ENCODE measurements at regions not wholly inside any gene's neighbourhood (a gene's known extent, or its start where the extent isn't known, plus 50 kb on each side); places are given as distances from the start of the nearest gene placed in this dataset.

- no peak overlapping the region for H3K9ac ChIP-seq (ENCODE audit: low read depth, low read length)
- no peaks in the 10 kb centered on the region for H3K4me1 ChIP-seq (ENCODE audit: control insufficient read depth, insufficient read depth, low read length)
- H3K36me3 ChIP-seq (ENCODE audit: insufficient read depth, low read length): no peaks in the 10 kb centered on the region
- peaks cover 36% of the 10 kb centered on the region for H3K27me3 ChIP-seq (ENCODE audit: control insufficient read depth, insufficient read depth, low read length)
- no peak overlapping the region for H3K4me3 ChIP-seq (ENCODE audit: low read length)
- H3K9me3 ChIP-seq (replicated peaks; ENCODE audit: low read length): no peaks in the 10 kb centered on the region
- no peak overlapping the region for H3K4me2 ChIP-seq (ENCODE audit: low read length)
Measured at GRCh38 chr12:111169032-111169431, 199.9 kb downstream of the PHETA1 start.

DNA sequence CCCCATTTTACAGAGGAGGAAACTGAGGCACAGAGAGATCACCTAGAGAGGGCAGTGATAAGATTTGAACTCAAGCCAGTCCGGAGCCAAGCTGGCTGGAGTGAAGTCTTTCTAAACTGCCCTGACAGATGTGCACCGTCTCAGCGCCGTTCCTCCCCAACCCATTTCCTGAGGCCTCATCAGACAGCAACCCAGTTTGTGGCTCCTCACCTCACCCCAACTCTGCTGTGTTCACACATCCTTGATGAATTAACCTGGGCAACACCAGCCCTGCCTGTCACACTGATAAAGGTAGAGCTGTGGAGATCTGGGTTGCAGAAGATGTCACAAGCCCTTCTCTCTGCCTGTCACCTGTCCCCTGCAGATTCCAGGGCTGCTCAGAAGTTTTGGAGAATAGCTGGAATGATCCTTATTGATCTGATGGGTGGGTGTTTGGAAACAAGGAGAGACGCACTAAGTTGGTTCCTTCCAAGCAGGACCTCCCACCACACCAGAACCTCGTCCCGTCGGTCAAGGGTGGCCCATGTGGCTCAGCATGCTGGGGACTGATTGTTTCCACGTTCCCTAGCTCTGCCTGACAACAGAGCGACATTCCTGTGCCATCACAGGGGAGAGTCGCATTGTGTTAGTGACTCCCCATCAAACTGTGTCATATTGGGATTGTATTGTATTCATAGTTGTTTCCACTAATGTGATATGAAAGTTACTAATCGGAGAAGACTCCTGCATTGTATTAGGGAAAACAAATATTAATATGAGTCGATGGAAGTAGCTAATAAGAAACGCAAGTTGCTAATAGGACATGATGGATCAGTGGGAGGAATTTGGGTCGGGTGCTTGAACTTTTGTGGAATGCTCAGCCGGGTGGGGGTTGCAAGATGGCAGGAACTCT lies 200.6 kb downstream of the PHETA1 start:
- Histone ChIP-seq H3K36me3 (ENCODE audit: insufficient read depth, low read length) (no peaks in the 10 kb centered on the region), H3K4me1 (ENCODE audit: control insufficient read depth, insufficient read depth, low read length) (no peaks in the 10 kb centered on the region), H3K9ac (ENCODE audit: low read depth, low read length) (no peak overlapping the region), H3K4me3 (ENCODE audit: low read length) (no peak overlapping the region), H3K27me3 (ENCODE audit: control insufficient read depth, insufficient read depth, low read length) (peaks cover 36% of the 10 kb centered on the region), H3K4me2 (ENCODE audit: low read length) (no peak overlapping the region), H3K9me3 (replicated peaks; ENCODE audit: low read length) (no peaks in the 10 kb centered on the region)

DNA sequence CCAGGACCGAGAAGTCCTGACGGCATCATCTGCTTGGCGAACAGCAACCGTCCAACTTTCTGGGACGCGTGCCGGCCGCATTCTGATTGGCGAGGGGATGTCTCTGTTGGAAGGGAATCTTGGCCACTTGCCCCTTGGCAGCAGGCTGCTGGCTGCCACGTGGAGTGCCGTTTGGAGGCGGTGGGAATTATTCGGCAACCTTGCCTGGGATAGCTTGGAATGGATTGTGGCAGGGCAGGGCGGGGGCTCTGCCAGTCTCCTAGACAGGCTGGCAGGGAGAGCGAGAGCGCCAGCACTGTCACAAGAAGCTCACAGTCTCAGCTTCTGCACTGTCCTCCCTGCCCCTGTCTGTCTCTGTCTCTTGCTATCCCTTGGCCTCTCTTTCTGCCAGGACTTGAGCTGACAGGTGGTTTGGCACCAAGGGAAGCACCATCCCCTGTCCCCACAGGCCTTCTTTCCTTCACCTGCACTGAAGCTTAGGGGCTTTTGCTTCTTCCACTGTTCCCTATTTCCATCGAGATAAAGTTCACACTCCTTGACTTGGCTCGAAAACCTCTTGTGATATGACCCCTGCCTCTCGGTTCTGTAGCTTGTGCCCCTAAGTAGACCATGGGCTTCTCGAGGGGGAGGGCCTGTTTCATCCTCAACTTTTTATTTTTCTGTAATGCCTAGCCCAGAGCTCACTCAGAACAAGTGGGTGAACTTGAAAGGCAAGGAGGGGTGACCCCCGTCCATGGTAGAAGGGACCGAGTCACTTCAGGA lies 201.9 kb downstream of the PHETA1 start:
- no peak overlapping the region for H3K4me3 ChIP-seq (ENCODE audit: low read length)
- no peaks in the 10 kb centered on the region for H3K9me3 ChIP-seq (replicated peaks; ENCODE audit: low read length)
- H3K27me3 ChIP-seq (ENCODE audit: control insufficient read depth, insufficient read depth, low read length): peaks cover 29% of the 10 kb centered on the region
- H3K36me3 ChIP-seq (ENCODE audit: insufficient read depth, low read length): no peaks in the 10 kb centered on the region
- H3K4me2 ChIP-seq (ENCODE audit: low read length): no peak overlapping the region
- H3K9ac ChIP-seq (ENCODE audit: low read depth, low read length): no peak overlapping the region
- H3K4me1 ChIP-seq (ENCODE audit: control insufficient read depth, insufficient read depth, low read length): no peaks in the 10 kb centered on the region

- Histone ChIP-seq H3K9me3 (replicated peaks; ENCODE audit: low read length) (no peaks in the 10 kb centered on the region), H3K9ac (ENCODE audit: low read depth, low read length) (no peak overlapping the region), H3K4me1 (ENCODE audit: control insufficient read depth, insufficient read depth, low read length) (no peaks in the 10 kb centered on the region), H3K4me3 (ENCODE audit: low read length) (no peak overlapping the region), H3K27me3 (ENCODE audit: control insufficient read depth, insufficient read depth, low read length) (peaks cover 39% of the 10 kb centered on the region), H3K36me3 (ENCODE audit: insufficient read depth, low read length) (no peaks in the 10 kb centered on the region), H3K4me2 (ENCODE audit: low read length) (no peak overlapping the region)
Measured at GRCh38 chr12:111164833-111165525, 203.9 kb downstream of the PHETA1 start.

DNA sequence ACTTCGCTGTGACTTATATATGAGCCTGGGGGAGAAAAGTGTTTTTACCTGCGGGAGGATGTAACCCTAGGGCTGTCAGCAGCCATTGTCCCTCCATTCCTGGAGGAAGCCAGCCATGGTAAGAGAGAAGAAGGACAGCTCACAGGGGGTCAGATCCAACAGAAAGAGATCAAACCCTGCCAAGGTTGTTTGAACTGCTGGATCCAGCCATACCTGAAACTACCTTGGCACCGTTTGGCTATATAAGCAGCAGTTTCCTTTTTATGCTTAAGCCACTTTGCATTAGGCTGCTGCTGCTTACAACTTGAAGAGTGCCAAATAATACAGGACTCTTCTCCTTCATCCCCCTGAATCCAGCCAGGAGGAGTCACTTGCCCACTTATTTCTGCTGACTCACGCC lies 205.5 kb downstream of the PHETA1 start:
- Histone ChIP-seq H3K9me3 (replicated peaks; ENCODE audit: low read length) (no peaks in the 10 kb centered on the region), H3K27me3 (ENCODE audit: control insufficient read depth, insufficient read depth, low read length) (peaks cover 29% of the 10 kb centered on the region), H3K4me3 (ENCODE audit: low read length) (no peak overlapping the region), H3K4me1 (ENCODE audit: control insufficient read depth, insufficient read depth, low read length) (no peaks in the 10 kb centered on the region), H3K36me3 (ENCODE audit: insufficient read depth, low read length) (no peaks in the 10 kb centered on the region), H3K9ac (ENCODE audit: low read depth, low read length) (no peak overlapping the region), H3K4me2 (ENCODE audit: low read length) (no peak overlapping the region)

GRCh38 chr12:111161898-111162297 lies 207.0 kb downstream of the PHETA1 start:
- Histone ChIP-seq H3K4me1 (ENCODE audit: control insufficient read depth, insufficient read depth, low read length) (no peaks in the 10 kb centered on the region), H3K9ac (ENCODE audit: low read depth, low read length) (no peak overlapping the region), H3K4me3 (ENCODE audit: low read length) (no peak overlapping the region), H3K9me3 (replicated peaks; ENCODE audit: low read length) (no peaks in the 10 kb centered on the region), H3K27me3 (ENCODE audit: control insufficient read depth, insufficient read depth, low read length) (peaks cover 23% of the 10 kb centered on the region), H3K36me3 (ENCODE audit: insufficient read depth, low read length) (no peaks in the 10 kb centered on the region), H3K4me2 (ENCODE audit: low read length) (no peak overlapping the region)

GRCh38 chr12:111160350-111161241 lies 208.3 kb downstream of the PHETA1 start:
- Histone ChIP-seq H3K9me3 (replicated peaks; ENCODE audit: low read length) (no peaks in the 10 kb centered on the region), H3K36me3 (ENCODE audit: insufficient read depth, low read length) (no peaks in the 10 kb centered on the region), H3K9ac (ENCODE audit: low read depth, low read length) (no peak overlapping the region), H3K4me1 (ENCODE audit: control insufficient read depth, insufficient read depth, low read length) (no peaks in the 10 kb centered on the region), H3K4me2 (ENCODE audit: low read length) (no peak overlapping the region), H3K4me3 (ENCODE audit: low read length) (no peak overlapping the region), H3K27me3 (ENCODE audit: control insufficient read depth, insufficient read depth, low read length) (peaks cover 18% of the 10 kb centered on the region)

- H3K9ac ChIP-seq (ENCODE audit: low read depth, low read length): no peak overlapping the region
- H3K4me1 ChIP-seq (ENCODE audit: control insufficient read depth, insufficient read depth, low read length): no peaks in the 10 kb centered on the region
- no peak overlapping the region for H3K4me3 ChIP-seq (ENCODE audit: low read length)
- peaks cover 30% of the 10 kb centered on the region for H3K27me3 ChIP-seq (ENCODE audit: control insufficient read depth, insufficient read depth, low read length)
- H3K4me2 ChIP-seq (ENCODE audit: low read length): no peak overlapping the region
- H3K36me3 ChIP-seq (ENCODE audit: insufficient read depth, low read length): no peaks in the 10 kb centered on the region
- H3K9me3 ChIP-seq (replicated peaks; ENCODE audit: low read length): no peaks in the 10 kb centered on the region
Measured at GRCh38 chr12:111158992-111159391, 209.9 kb downstream of the PHETA1 start.

DNA sequence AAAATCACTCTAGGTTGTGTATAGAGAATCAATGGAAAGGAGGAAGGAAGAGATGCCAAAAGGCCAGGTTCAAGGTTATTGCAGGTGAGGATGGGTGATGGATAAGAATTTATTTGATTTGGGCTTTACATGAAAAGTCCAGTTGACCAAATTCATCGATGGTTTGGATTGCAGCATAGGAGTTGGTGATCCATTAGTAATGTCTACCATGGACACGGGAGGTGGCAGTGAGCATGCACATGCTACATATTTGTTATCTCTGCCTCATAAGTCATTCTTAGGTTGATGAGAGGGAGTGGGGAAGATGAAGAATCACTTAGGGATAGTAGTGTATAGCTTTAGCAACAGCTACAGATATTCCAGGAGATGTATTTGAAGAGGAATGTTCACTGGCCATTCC lies 211.4 kb downstream of the PHETA1 start:
- Histone ChIP-seq H3K4me2 (ENCODE audit: low read length) (no peak overlapping the region), H3K36me3 (ENCODE audit: insufficient read depth, low read length) (no peaks in the 10 kb centered on the region), H3K4me3 (ENCODE audit: low read length) (no peak overlapping the region), H3K9ac (ENCODE audit: low read depth, low read length) (no peak overlapping the region), H3K4me1 (ENCODE audit: control insufficient read depth, insufficient read depth, low read length) (no peaks in the 10 kb centered on the region), H3K27me3 (ENCODE audit: control insufficient read depth, insufficient read depth, low read length) (peaks cover 42% of the 10 kb centered on the region), H3K9me3 (replicated peaks; ENCODE audit: low read length) (no peaks in the 10 kb centered on the region)

GRCh38 chr12:111156304-111156703 lies 212.6 kb downstream of the PHETA1 start:
- no peak overlapping the region for H3K4me3 ChIP-seq (ENCODE audit: low read length)
- H3K9me3 ChIP-seq (replicated peaks; ENCODE audit: low read length): no peaks in the 10 kb centered on the region
- H3K4me1 ChIP-seq (ENCODE audit: control insufficient read depth, insufficient read depth, low read length): no peaks in the 10 kb centered on the region
- H3K4me2 ChIP-seq (ENCODE audit: low read length): no peak overlapping the region
- H3K36me3 ChIP-seq (ENCODE audit: insufficient read depth, low read length): no peaks in the 10 kb centered on the region
- H3K9ac ChIP-seq (ENCODE audit: low read depth, low read length): no peak overlapping the region
- peaks cover 43% of the 10 kb centered on the region for H3K27me3 ChIP-seq (ENCODE audit: control insufficient read depth, insufficient read depth, low read length)

DNA sequence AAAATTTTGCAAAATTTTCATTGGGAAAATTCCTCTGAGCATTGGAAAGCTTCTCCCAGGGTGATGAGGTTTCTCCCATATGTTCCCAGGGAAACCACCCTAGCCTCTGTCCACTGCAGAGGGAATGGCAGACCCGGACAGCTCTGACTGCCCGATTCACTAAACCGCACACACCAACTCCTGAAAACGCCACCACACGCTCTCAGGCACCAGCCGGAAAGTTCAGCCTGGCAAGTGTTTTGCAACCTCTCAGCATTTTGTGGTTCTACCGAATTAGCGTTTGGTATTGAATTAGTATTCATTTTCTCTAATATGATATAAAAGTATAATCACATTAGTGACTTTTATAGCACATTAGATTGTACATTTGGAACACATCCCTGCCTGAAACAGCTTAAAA lies 213.4 kb downstream of the PHETA1 start:
- H3K9ac ChIP-seq (ENCODE audit: low read depth, low read length): no peak overlapping the region
- no peak overlapping the region for H3K4me2 ChIP-seq (ENCODE audit: low read length)
- H3K4me1 ChIP-seq (ENCODE audit: control insufficient read depth, insufficient read depth, low read length): no peaks in the 10 kb centered on the region
- no peaks in the 10 kb centered on the region for H3K9me3 ChIP-seq (replicated peaks; ENCODE audit: low read length)
- no peak overlapping the region for H3K4me3 ChIP-seq (ENCODE audit: low read length)
- H3K27me3 ChIP-seq (ENCODE audit: control insufficient read depth, insufficient read depth, low read length): peaks cover 37% of the 10 kb centered on the region
- no peaks in the 10 kb centered on the region for H3K36me3 ChIP-seq (ENCODE audit: insufficient read depth, low read length)
